OCI-LY1 (cell line): ENCODE measurements at regions not wholly inside any gene's neighbourhood (a gene's known extent, or its start where the extent isn't known, plus 50 kb on each side); places are given as distances from the start of the nearest gene placed in this dataset.

Experiments used
- EZH2 ChIP-seq: fragments of 200-600 bp; sonication (generic), shearing (Covaris generic); IDR thresholded peaks from 2 replicates; pipeline ENCODE4 v1.8.0; 2017; ENCODE audit warnings: borderline replicate concordance, mixed run types, mild to moderate bottlenecking, antibody characterized with exemption, low read length, moderate library complexity, mixed read lengths
- TF ChIP-seq, protein P1 (sequence below): fragments of 200-600 bp; sonication (generic), shearing (Covaris generic); IDR thresholded peaks from 2 replicates; pipeline ENCODE4 v1.5.1; 2017; ENCODE audit warnings: mild to moderate bottlenecking, antibody characterized with exemption, low read length, moderate library complexity, mixed read lengths

DNA sequence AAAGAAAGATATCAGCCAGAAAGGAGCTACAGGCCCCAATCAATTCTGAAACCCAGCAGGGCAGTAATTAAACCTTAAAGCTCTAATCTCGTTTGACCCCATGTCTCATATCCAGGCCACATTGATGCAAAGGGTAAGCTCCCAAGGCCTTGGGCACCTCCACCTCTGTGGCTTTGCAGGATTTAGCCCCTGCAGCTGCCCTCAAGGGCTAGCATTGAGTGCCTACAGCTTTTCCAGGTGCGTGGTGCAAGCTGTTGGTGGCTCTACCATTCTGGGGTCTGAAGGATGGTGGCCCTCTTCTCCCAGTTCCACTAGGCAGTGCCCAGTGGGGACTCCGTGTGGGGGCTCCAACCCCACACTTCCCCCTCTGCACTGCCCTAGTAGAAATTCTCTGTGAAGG is 429.9 kb downstream of the NPHP4 start:
- TF ChIP-seq, protein P1, sequence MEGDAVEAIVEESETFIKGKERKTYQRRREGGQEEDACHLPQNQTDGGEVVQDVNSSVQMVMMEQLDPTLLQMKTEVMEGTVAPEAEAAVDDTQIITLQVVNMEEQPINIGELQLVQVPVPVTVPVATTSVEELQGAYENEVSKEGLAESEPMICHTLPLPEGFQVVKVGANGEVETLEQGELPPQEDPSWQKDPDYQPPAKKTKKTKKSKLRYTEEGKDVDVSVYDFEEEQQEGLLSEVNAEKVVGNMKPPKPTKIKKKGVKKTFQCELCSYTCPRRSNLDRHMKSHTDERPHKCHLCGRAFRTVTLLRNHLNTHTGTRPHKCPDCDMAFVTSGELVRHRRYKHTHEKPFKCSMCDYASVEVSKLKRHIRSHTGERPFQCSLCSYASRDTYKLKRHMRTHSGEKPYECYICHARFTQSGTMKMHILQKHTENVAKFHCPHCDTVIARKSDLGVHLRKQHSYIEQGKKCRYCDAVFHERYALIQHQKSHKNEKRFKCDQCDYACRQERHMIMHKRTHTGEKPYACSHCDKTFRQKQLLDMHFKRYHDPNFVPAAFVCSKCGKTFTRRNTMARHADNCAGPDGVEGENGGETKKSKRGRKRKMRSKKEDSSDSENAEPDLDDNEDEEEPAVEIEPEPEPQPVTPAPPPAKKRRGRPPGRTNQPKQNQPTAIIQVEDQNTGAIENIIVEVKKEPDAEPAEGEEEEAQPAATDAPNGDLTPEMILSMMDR, result no peak
- no peak for TF ChIP-seq EZH2
